ENCODE measurements at regions not wholly inside any gene's neighbourhood (a gene's known extent, or its start where the extent isn't known, plus 50 kb on each side); places are given as distances from the start of the nearest gene placed in this dataset.

GRCh38 chr1:240008298-240008697 lies 83.4 kb upstream of the FMN2 start:
- TF ChIP-seq CTCF (IDR thresholded peaks at IDR 0.05) (no peak), POLR2A (IDR thresholded peaks at IDR 0.05) (no peak)
